Tibial nerve (tissue), 3 donors: ENCODE measurements at regions not wholly inside any gene's neighbourhood (a gene's known extent, or its start where the extent isn't known, plus 50 kb on each side); places are given as distances from the start of the nearest gene placed in this dataset.

Source experiments
- EP300 ChIP-seq, 2 donors: sonication (generic); formaldehyde crosslinking; IDR thresholded peaks; one replicate each; pipeline ENCODE4 v1.6.1; 2017; ENCODE audit warnings: antibody characterized with exemption in 2 of 2, mild to moderate bottlenecking in 1 of 2
- POLR2A ChIP-seq, 2 donors: fragments of 450-650 bp; IDR thresholded peaks; one replicate each; pipeline ENCODE4 v1.6.1; 2017; ENCODE audit warnings: antibody characterized with exemption in 2 of 2, mild to moderate bottlenecking in 2 of 2, moderate library complexity in 2 of 2

GRCh38 chr2:21194147-21194546 lies 70.4 kb downstream of the TDRD15 start:
- no peak for TF ChIP-seq EP300 (IDR thresholded peaks at IDR 0.05)
- no peak for TF ChIP-seq POLR2A (IDR thresholded peaks at IDR 0.05)
